ENCODE measurements at regions not wholly inside any gene's neighbourhood (a gene's known extent, or its start where the extent isn't known, plus 50 kb on each side); places are given as distances from the start of the nearest gene placed in this dataset.

- no peaks in the 10 kb centered on the region for H3K36me3 ChIP-seq (ENCODE audit: insufficient read depth)
- Mint-ChIP-seq H3K27me3 (ENCODE audit: insufficient read depth, low read depth, poor library complexity) (peaks cover 3% of the 10 kb centered on the region), H3K4me1 (no peaks in the 10 kb centered on the region; the same call in 2 of the 3 replicates), H3K9me3 (no peaks in the 10 kb centered on the region; the same call in 1 of the 3 replicates), H3K4me3 (no peak overlapping the region), H3K36me3 (ENCODE audit: low read depth) (no peaks in the 10 kb centered on the region), H3K27ac (no peak overlapping the region)
- H3K4me1 ChIP-seq (ENCODE audit: insufficient read depth), result no peaks in the 10 kb centered on the region
- H2AFZ ChIP-seq, result no peak overlapping the region
- no peaks in the 10 kb centered on the region for H3K27me3 ChIP-seq (ENCODE audit: insufficient read depth)
- no peaks in the 10 kb centered on the region for H3F3A ChIP-seq (replicated peaks; ENCODE audit: low read depth)
- DNase-seq (ENCODE audit: low spot score) (no peak), ATAC-seq (no peak)
- TF ChIP-seq ZNF331 (CRISPR knock-in tag; IDR thresholded peaks at IDR 0.05; ENCODE audit: low read depth), result no peak
- no peak for TF ChIP-seq POLR2AphosphoS5 (IDR thresholded peaks at IDR 0.05; ENCODE audit: low read depth)
- no peak for TF ChIP-seq CREB1 (CRISPR knock-in tag; IDR thresholded peaks at IDR 0.05; ENCODE audit: low read depth)
- no peak for TF ChIP-seq EZH2phosphoT487 (IDR thresholded peaks at IDR 0.05; ENCODE audit: unreplicated experiment)
- TF ChIP-seq, protein P1, sequence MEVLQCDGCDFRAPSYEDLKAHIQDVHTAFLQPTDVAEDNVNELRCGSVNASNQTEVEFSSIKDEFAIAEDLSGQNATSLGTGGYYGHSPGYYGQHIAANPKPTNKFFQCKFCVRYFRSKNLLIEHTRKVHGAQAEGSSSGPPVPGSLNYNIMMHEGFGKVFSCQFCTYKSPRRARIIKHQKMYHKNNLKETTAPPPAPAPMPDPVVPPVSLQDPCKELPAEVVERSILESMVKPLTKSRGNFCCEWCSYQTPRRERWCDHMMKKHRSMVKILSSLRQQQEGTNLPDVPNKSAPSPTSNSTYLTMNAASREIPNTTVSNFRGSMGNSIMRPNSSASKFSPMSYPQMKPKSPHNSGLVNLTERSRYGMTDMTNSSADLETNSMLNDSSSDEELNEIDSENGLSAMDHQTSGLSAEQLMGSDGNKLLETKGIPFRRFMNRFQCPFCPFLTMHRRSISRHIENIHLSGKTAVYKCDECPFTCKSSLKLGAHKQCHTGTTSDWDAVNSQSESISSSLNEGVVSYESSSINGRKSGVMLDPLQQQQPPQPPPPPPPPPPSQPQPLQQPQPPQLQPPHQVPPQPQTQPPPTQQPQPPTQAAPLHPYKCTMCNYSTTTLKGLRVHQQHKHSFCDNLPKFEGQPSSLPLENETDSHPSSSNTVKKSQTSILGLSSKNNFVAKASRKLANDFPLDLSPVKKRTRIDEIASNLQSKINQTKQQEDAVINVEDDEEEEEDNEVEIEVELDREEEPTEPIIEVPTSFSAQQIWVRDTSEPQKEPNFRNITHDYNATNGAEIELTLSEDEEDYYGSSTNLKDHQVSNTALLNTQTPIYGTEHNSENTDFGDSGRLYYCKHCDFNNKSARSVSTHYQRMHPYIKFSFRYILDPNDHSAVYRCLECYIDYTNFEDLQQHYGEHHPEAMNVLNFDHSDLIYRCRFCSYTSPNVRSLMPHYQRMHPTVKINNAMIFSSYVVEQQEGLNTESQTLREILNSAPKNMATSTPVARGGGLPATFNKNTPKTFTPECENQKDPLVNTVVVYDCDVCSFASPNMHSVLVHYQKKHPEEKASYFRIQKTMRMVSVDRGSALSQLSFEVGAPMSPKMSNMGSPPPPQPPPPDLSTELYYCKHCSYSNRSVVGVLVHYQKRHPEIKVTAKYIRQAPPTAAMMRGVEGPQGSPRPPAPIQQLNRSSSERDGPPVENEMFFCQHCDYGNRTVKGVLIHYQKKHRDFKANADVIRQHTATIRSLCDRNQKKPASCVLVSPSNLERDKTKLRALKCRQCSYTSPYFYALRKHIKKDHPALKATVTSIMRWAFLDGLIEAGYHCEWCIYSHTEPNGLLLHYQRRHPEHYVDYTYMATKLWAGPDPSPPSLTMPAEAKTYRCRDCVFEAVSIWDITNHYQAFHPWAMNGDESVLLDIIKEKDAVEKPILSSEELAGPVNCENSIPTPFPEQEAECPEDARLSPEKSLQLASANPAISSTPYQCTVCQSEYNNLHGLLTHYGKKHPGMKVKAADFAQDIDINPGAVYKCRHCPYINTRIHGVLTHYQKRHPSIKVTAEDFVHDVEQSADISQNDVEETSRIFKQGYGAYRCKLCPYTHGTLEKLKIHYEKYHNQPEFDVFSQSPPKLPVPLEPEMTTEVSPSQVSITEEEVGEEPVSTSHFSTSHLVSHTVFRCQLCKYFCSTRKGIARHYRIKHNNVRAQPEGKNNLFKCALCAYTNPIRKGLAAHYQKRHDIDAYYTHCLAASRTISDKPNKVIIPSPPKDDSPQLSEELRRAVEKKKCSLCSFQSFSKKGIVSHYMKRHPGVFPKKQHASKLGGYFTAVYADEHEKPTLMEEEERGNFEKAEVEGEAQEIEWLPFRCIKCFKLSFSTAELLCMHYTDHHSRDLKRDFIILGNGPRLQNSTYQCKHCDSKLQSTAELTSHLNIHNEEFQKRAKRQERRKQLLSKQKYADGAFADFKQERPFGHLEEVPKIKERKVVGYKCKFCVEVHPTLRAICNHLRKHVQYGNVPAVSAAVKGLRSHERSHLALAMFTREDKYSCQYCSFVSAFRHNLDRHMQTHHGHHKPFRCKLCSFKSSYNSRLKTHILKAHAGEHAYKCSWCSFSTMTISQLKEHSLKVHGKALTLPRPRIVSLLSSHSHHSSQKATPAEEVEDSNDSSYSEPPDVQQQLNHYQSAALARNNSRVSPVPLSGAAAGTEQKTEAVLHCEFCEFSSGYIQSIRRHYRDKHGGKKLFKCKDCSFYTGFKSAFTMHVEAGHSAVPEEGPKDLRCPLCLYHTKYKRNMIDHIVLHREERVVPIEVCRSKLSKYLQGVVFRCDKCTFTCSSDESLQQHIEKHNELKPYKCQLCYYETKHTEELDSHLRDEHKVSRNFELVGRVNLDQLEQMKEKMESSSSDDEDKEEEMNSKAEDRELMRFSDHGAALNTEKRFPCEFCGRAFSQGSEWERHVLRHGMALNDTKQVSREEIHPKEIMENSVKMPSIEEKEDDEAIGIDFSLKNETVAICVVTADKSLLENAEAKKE (CRISPR knock-in tag; IDR thresholded peaks at IDR 0.05), result no peak
- TF ChIP-seq JUNB (IDR thresholded peaks at IDR 0.05; ENCODE audit: unreplicated experiment), result no peak
- TF ChIP-seq ZNF114 (CRISPR knock-in tag; IDR thresholded peaks at IDR 0.05), result no peak
- TF ChIP-seq, protein P2, sequence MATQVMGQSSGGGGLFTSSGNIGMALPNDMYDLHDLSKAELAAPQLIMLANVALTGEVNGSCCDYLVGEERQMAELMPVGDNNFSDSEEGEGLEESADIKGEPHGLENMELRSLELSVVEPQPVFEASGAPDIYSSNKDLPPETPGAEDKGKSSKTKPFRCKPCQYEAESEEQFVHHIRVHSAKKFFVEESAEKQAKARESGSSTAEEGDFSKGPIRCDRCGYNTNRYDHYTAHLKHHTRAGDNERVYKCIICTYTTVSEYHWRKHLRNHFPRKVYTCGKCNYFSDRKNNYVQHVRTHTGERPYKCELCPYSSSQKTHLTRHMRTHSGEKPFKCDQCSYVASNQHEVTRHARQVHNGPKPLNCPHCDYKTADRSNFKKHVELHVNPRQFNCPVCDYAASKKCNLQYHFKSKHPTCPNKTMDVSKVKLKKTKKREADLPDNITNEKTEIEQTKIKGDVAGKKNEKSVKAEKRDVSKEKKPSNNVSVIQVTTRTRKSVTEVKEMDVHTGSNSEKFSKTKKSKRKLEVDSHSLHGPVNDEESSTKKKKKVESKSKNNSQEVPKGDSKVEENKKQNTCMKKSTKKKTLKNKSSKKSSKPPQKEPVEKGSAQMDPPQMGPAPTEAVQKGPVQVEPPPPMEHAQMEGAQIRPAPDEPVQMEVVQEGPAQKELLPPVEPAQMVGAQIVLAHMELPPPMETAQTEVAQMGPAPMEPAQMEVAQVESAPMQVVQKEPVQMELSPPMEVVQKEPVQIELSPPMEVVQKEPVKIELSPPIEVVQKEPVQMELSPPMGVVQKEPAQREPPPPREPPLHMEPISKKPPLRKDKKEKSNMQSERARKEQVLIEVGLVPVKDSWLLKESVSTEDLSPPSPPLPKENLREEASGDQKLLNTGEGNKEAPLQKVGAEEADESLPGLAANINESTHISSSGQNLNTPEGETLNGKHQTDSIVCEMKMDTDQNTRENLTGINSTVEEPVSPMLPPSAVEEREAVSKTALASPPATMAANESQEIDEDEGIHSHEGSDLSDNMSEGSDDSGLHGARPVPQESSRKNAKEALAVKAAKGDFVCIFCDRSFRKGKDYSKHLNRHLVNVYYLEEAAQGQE (IDR thresholded peaks at IDR 0.05; ENCODE audit: unreplicated experiment), result no peak
- no peak for TF ChIP-seq EZH2 (IDR thresholded peaks at IDR 0.05; ENCODE audit: low read depth, unreplicated experiment)
- TF ChIP-seq CTCF (conservative IDR thresholded peaks at IDR 0.05; ENCODE audit: low read depth in 2 of 2), result no peak
- TF ChIP-seq, protein P3, sequence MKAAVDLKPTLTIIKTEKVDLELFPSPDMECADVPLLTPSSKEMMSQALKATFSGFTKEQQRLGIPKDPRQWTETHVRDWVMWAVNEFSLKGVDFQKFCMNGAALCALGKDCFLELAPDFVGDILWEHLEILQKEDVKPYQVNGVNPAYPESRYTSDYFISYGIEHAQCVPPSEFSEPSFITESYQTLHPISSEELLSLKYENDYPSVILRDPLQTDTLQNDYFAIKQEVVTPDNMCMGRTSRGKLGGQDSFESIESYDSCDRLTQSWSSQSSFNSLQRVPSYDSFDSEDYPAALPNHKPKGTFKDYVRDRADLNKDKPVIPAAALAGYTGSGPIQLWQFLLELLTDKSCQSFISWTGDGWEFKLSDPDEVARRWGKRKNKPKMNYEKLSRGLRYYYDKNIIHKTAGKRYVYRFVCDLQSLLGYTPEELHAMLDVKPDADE (IDR thresholded peaks at IDR 0.05), result no peak
- no peak for TF ChIP-seq NANOG (IDR thresholded peaks at IDR 0.05; ENCODE audit: borderline replicate concordance)
- H4K20me1 ChIP-seq (replicated peaks; ENCODE audit: insufficient read depth), result no peaks in the 10 kb centered on the region
- 0 out of 2 replicates have a peak, but pooled peaks cover 3% of the 10 kb centered on the region for H3K9me2 ChIP-seq (ENCODE audit: insufficient read depth)
- H3K79me2 ChIP-seq (replicated peaks; ENCODE audit: insufficient read depth), result no peaks in the 10 kb centered on the region
- H3K4me3 ChIP-seq, result no peak overlapping the region
- H3K27ac ChIP-seq (ENCODE audit: low read depth), result no peak overlapping the region
- no peak overlapping the region for H3K4me2 ChIP-seq
Measured at GRCh38 chr16:48067388-48067787, 88.4 kb downstream of the ABCC12 start.
